ENCODE measurements at regions not wholly inside any gene's neighbourhood (a gene's known extent, or its start where the extent isn't known, plus 50 kb on each side); places are given as distances from the start of the nearest gene placed in this dataset.

- TF ChIP-seq FOXM1 (IDR thresholded peaks at IDR 0.05; ENCODE audit: borderline replicate concordance, low read depth) (no peak), CEBPB (IDR thresholded peaks at IDR 0.05) (no peak), TCF12 (IDR thresholded peaks at IDR 0.05; ENCODE audit: low read depth) (no peak), NFIC (IDR thresholded peaks at IDR 0.05) (no peak), REST (IDR thresholded peaks at IDR 0.05; ENCODE audit: low read depth) (no peak), RAD21 (IDR thresholded peaks at IDR 0.05; ENCODE audit: low read depth) (no peak), TEAD4 (IDR thresholded peaks at IDR 0.05) (no peak), USF1 (IDR thresholded peaks at IDR 0.05) (no peak)
These were observed 817.9 kb downstream of the SOCS6 start for GRCh38 chr18:71106701-71107100.

- TF ChIP-seq CREB1 (IDR thresholded peaks at IDR 0.05; ENCODE audit: low read depth), result no peak
- no peak for TF ChIP-seq NFIC (IDR thresholded peaks at IDR 0.05)
- TF ChIP-seq YY1 (IDR thresholded peaks at IDR 0.05; ENCODE audit: low read depth), result no peak
- TF ChIP-seq TCF12 (IDR thresholded peaks at IDR 0.05; ENCODE audit: low read depth), result no peak
- no peak for TF ChIP-seq EP300 (IDR thresholded peaks at IDR 0.05; ENCODE audit: borderline replicate concordance)
- no peak for TF ChIP-seq RAD21 (IDR thresholded peaks at IDR 0.05; ENCODE audit: low read depth)
- no peak for TF ChIP-seq CEBPB (IDR thresholded peaks at IDR 0.05)
- TF ChIP-seq MAX (IDR thresholded peaks at IDR 0.05), result no peak
- no peak for TF ChIP-seq TEAD4 (IDR thresholded peaks at IDR 0.05)
- TF ChIP-seq ZBTB7A (IDR thresholded peaks at IDR 0.05; ENCODE audit: low read depth), result no peak
- TF ChIP-seq TAF1 (IDR thresholded peaks at IDR 0.05; ENCODE audit: low read depth), result no peak
- no peak for TF ChIP-seq FOXM1 (IDR thresholded peaks at IDR 0.05; ENCODE audit: borderline replicate concordance, low read depth)
- no peak for TF ChIP-seq REST (IDR thresholded peaks at IDR 0.05; ENCODE audit: low read depth)
- TF ChIP-seq EGR1 (IDR thresholded peaks at IDR 0.05), result no peak
- TF ChIP-seq USF1 (IDR thresholded peaks at IDR 0.05), result no peak
These were observed 817.2 kb downstream of the SOCS6 start for GRCh38 chr18:71105994-71106546.

- no peak for TF ChIP-seq ZBTB7A (IDR thresholded peaks at IDR 0.05; ENCODE audit: low read depth)
- TF ChIP-seq EP300 (IDR thresholded peaks at IDR 0.05; ENCODE audit: borderline replicate concordance), result no peak
- no peak for TF ChIP-seq TEAD4 (IDR thresholded peaks at IDR 0.05)
- TF ChIP-seq CREB1 (IDR thresholded peaks at IDR 0.05; ENCODE audit: low read depth), result no peak
- TF ChIP-seq RAD21 (IDR thresholded peaks at IDR 0.05; ENCODE audit: low read depth), result no peak
- TF ChIP-seq FOXM1 (IDR thresholded peaks at IDR 0.05; ENCODE audit: borderline replicate concordance, low read depth), result no peak
- no peak for TF ChIP-seq EGR1 (IDR thresholded peaks at IDR 0.05)
- no peak for TF ChIP-seq CEBPB (IDR thresholded peaks at IDR 0.05)
- no peak for TF ChIP-seq TAF1 (IDR thresholded peaks at IDR 0.05; ENCODE audit: low read depth)
- no peak for TF ChIP-seq MAX (IDR thresholded peaks at IDR 0.05)
- no peak for TF ChIP-seq NFIC (IDR thresholded peaks at IDR 0.05)
These were observed 816.4 kb downstream of the SOCS6 start for GRCh38 chr18:71105078-71105819.

- TF ChIP-seq ZBTB7A (IDR thresholded peaks at IDR 0.05; ENCODE audit: low read depth) (no peak), CREB1 (IDR thresholded peaks at IDR 0.05; ENCODE audit: low read depth) (no peak), NFIC (IDR thresholded peaks at IDR 0.05) (no peak), FOXM1 (IDR thresholded peaks at IDR 0.05; ENCODE audit: borderline replicate concordance, low read depth) (no peak), CEBPB (IDR thresholded peaks at IDR 0.05) (no peak), TEAD4 (IDR thresholded peaks at IDR 0.05) (no peak), RAD21 (IDR thresholded peaks at IDR 0.05; ENCODE audit: low read depth) (no peak), TAF1 (IDR thresholded peaks at IDR 0.05; ENCODE audit: low read depth) (no peak), TCF12 (IDR thresholded peaks at IDR 0.05; ENCODE audit: low read depth) (no peak), YY1 (IDR thresholded peaks at IDR 0.05; ENCODE audit: low read depth) (no peak)
These were observed 790.8 kb downstream of the SOCS6 start for GRCh38 chr18:71079606-71080005.

- TF ChIP-seq REST (IDR thresholded peaks at IDR 0.05; ENCODE audit: low read depth), result no peak
- no peak for TF ChIP-seq USF1 (IDR thresholded peaks at IDR 0.05)
- TF ChIP-seq CREB1 (IDR thresholded peaks at IDR 0.05; ENCODE audit: low read depth), result no peak
- TF ChIP-seq TCF12 (IDR thresholded peaks at IDR 0.05; ENCODE audit: low read depth), result no peak
- TF ChIP-seq ZBTB7A (IDR thresholded peaks at IDR 0.05; ENCODE audit: low read depth), result no peak
- TF ChIP-seq MAX (IDR thresholded peaks at IDR 0.05), result no peak
- no peak for TF ChIP-seq CEBPB (IDR thresholded peaks at IDR 0.05)
- TF ChIP-seq EGR1 (IDR thresholded peaks at IDR 0.05), result no peak
- no peak for TF ChIP-seq FOXM1 (IDR thresholded peaks at IDR 0.05; ENCODE audit: borderline replicate concordance, low read depth)
- TF ChIP-seq YY1 (IDR thresholded peaks at IDR 0.05; ENCODE audit: low read depth), result no peak
- TF ChIP-seq NFIC (IDR thresholded peaks at IDR 0.05), result no peak
- TF ChIP-seq TAF1 (IDR thresholded peaks at IDR 0.05; ENCODE audit: low read depth), result no peak
- no peak for TF ChIP-seq EP300 (IDR thresholded peaks at IDR 0.05; ENCODE audit: borderline replicate concordance)
These were observed 788.6 kb downstream of the SOCS6 start for GRCh38 chr18:71077451-71077850.

Data from Ishikawa (cell line).